Adrenal gland (tissue), 5 donors: ENCODE measurements at regions not wholly inside any gene's neighbourhood (a gene's known extent, or its start where the extent isn't known, plus 50 kb on each side); places are given as distances from the start of the nearest gene placed in this dataset.

Source experiments
- POLR2A ChIP-seq, 2 donors: fragments of 450-650 bp; IDR thresholded peaks; one replicate each; pipeline ENCODE4 v1.6.1; 2017; ENCODE audit warnings: antibody characterized with exemption in 2 of 2, mild to moderate bottlenecking in 2 of 2, moderate library complexity in 1 of 2
- TF ChIP-seq, protein P1 (sequence below), 6 experiments: fragments of 450-650 bp in 4 of 6; fragments of 200-600 bp in 2 of 6; sonication (generic) in 1 of 6; IDR thresholded peaks; 1 replicate in 5 of 6; 2 replicates in 1 of 6; pipeline versions ENCODE4 v1.5.1 to v1.8.0; 2016 to 2021; ENCODE audit warnings: antibody characterized with exemption in 6 of 6, mild to moderate bottlenecking in 2 of 6, moderate library complexity in 1 of 6
- donor health status: DM: no; HTN: no; CAD: no.

DNA sequence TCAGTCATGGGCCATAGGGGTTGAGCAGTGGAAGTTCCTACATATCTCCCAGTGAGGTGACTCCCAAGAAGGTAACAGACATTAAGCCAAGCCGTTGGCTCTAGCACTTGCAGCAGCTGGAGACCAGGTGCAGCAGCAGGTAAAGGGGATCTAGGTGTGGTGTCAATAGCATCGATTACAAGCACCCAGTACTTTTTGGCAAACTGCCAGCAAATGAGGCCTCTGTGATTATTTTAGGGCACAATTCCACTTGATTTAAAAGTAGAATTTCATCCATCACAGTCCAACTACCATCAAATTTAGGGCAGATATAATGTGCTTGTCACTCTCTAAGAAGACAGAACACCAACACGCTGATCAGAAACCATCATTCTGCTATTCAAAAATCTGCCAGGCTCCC, 224.1 kb upstream of the EGLN3 start:
- TF ChIP-seq, protein P1, sequence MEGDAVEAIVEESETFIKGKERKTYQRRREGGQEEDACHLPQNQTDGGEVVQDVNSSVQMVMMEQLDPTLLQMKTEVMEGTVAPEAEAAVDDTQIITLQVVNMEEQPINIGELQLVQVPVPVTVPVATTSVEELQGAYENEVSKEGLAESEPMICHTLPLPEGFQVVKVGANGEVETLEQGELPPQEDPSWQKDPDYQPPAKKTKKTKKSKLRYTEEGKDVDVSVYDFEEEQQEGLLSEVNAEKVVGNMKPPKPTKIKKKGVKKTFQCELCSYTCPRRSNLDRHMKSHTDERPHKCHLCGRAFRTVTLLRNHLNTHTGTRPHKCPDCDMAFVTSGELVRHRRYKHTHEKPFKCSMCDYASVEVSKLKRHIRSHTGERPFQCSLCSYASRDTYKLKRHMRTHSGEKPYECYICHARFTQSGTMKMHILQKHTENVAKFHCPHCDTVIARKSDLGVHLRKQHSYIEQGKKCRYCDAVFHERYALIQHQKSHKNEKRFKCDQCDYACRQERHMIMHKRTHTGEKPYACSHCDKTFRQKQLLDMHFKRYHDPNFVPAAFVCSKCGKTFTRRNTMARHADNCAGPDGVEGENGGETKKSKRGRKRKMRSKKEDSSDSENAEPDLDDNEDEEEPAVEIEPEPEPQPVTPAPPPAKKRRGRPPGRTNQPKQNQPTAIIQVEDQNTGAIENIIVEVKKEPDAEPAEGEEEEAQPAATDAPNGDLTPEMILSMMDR (IDR thresholded peaks at IDR 0.05), result no peak
- no peak for TF ChIP-seq POLR2A (IDR thresholded peaks at IDR 0.05)
